KOPT-K1 (cell line): ENCODE measurements at regions not wholly inside any gene's neighbourhood (a gene's known extent, or its start where the extent isn't known, plus 50 kb on each side); places are given as distances from the start of the nearest gene placed in this dataset.
"Not testable (repeated sequence)": the region's sequence is repeated elsewhere in the genome, so short reads cannot be mapped to it uniquely, and the experiment has no call there.

Source experiments
- H3K27ac ChIP-seq: fragments of 200-600 bp; sonication (generic); 2 replicates; pipeline ENCODE4 v1.5.1; 2016; ENCODE audit warnings: antibody characterized with exemption, mild to moderate bottlenecking, low read depth, low read length; ENCODE audit not compliant: poor library complexity, severe bottlenecking
- H3K36me3 ChIP-seq: fragments of 200-600 bp; sonication (generic); 2 replicates; pipeline ENCODE4 v1.5.1; 2017; ENCODE audit warnings: antibody characterized with exemption, mild to moderate bottlenecking, low read length, moderate library complexity; ENCODE audit not compliant: insufficient read depth
- H3K9me3 ChIP-seq: fragments of 200-600 bp; sonication (generic); 2 replicates; pipeline ENCODE4 v1.5.1; 2017; ENCODE audit warnings: antibody characterized with exemption, low read length, mild to moderate bottlenecking; ENCODE audit not compliant: insufficient read depth, poor library complexity, severe bottlenecking

GRCh38 chr1:188700116-188700515 lies 1777.5 kb downstream of the BRINP3 start:
- H3K9me3 ChIP-seq: no peaks in the 10 kb centered on the region
- no peak overlapping the region for H3K27ac ChIP-seq
- H3K36me3 ChIP-seq: no peaks in the 10 kb centered on the region

DNA sequence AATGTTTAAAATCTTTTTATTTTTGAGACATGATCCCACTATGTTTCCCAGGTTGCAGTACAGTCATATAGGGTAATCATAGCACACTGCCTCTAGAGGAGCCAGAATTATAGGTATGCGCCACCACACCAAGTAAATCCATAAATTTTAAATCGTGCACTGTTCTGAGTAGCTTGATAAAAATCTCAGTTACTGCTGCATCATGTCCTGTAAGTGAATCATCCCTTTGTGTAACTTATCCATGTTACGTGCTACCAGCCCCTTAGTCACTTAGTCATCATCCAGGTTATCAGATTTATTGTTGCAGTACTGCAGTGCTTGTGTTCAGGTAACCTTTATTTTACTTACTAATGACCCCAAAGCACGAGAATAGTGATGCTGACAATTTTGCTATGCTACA lies 1770.9 kb downstream of the BRINP3 start:
- Histone ChIP-seq H3K9me3 (no peaks in the 10 kb centered on the region), H3K36me3 (no peaks in the 10 kb centered on the region), H3K27ac (no peak overlapping the region)

- H3K36me3 ChIP-seq: no peaks in the 10 kb centered on the region
- H3K27ac ChIP-seq: no peak overlapping the region
- no peaks in the 10 kb centered on the region for H3K9me3 ChIP-seq
These were observed 1768.7 kb downstream of the BRINP3 start for GRCh38 chr1:188708795-188709535.

GRCh38 chr1:188715566-188715965 lies 1762.1 kb downstream of the BRINP3 start:
- Histone ChIP-seq H3K27ac (no peak overlapping the region), H3K9me3 (no peaks in the 10 kb centered on the region), H3K36me3 (no peaks in the 10 kb centered on the region)

- Histone ChIP-seq H3K9me3 (no peaks in the 10 kb centered on the region), H3K36me3 (no peaks in the 10 kb centered on the region), H3K27ac (no peak overlapping the region)
These were observed 1757.9 kb downstream of the BRINP3 start for GRCh38 chr1:188719735-188720134.

DNA sequence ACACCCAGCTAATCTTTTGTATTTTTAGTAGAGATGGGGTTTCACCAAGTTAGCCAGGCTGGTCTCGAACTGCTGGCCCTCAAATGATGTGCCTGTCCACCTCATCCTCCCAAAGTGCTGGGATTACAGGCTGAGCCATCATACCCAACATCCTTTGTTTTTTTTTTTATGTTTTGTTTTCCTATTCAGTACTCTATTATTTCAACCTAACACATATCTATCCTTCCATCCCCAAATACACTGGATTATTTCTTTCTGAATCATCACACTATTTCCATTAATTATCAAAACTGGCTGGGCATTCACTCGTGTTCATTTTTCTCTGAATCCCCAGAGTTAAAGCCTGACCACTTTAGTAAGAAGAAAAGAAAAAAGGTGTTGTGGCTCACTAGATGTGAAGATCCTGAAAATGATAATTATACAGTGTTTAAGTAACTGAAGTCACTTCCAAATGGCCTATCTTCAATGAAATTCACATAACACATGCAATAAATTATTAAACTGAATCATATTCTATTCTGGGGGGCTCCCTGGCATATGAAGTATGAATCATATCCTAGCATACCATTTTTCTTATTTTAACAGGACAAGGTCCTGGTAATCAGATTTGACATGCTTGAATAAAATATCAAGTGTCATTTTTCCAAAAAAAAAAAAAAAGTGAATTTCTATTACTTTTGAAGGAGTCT lies 1754.2 kb downstream of the BRINP3 start:
- Histone ChIP-seq H3K36me3 (no peaks in the 10 kb centered on the region), H3K9me3 (no peaks in the 10 kb centered on the region), H3K27ac (no peak overlapping the region)

DNA sequence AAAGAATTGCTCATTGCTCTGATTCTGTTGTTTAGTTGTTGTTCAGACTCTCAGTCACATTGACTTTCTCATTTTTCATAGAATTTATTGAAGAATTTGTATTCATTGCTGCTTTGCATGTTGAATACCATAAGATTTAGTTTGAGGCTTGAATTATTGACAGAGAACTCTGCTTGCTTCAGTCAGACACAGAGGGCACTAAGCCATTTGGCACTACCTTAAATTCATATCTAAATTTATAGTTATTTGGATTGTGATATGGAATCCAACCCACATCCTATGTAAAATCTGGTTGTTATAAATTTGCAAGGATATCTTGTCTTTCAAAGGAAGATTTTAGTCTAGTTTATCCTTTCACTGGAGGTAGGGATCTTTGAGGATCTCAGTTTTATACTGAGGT lies 1748.6 kb downstream of the BRINP3 start:
- H3K9me3 ChIP-seq: no peaks in the 10 kb centered on the region
- no peak overlapping the region for H3K27ac ChIP-seq
- no peaks in the 10 kb centered on the region for H3K36me3 ChIP-seq

DNA sequence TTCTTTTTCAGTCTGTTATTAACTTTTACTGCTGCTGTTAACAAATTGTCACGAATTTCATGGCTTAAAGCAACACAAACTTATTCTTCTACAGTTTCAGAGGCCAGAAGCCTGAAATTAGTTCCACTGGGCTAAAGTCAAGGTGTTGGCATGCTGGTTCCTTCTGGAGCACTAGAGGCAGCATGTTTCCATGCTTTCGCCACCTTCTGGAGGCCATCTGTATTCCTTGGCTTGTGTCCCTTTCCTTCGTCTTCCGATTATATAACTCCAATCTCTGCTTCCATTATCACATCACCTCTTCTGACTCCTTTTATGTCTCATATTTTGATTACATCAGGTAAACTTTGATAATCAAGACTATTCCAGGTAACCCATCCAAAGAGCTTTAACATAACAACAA lies 1742.1 kb downstream of the BRINP3 start:
- H3K36me3 ChIP-seq: no peaks in the 10 kb centered on the region
- H3K27ac ChIP-seq: no peak overlapping the region
- H3K9me3 ChIP-seq: no peaks in the 10 kb centered on the region

DNA sequence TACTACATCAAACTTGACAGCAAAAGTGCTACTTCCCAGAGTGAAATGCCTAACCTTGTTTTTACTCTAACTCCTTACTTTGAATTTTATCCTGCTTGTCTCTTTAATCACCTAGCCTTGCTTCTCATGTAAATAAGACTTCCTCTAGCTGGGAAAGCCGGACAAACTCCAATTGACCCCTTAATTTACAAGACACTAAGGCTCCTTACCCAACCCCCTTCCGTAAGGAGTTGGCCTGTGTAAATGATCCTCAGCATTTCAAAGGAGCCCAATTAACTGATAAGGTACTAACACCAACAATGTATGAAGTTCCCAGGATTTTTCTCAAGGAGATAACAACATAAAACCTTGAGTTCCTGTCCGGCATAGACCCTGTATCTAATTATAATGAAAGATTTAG lies 1728.4 kb downstream of the BRINP3 start:
- not testable (repeated sequence) for H3K9me3 ChIP-seq, H3K27ac ChIP-seq, H3K36me3 ChIP-seq

DNA sequence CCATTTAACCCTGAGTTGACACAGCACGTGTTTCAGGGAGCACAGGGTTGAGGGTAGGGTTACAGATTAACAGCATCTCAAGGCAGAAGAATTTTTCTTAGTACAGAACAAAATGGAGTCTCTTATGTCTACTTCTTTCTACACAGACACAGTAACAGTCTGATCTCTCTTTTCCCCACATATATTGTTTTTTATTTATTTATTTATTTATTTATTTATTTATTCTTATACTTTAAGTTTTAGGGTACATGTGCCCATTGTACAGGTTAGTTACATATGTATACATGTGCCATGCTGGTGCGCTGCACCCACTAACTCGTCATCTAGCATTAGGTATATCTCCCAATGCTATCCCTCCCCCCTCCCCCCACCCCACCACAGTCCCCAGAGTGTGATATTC lies 1725.6 kb downstream of the BRINP3 start:
- H3K27ac ChIP-seq, H3K36me3 ChIP-seq: not testable (repeated sequence)

DNA sequence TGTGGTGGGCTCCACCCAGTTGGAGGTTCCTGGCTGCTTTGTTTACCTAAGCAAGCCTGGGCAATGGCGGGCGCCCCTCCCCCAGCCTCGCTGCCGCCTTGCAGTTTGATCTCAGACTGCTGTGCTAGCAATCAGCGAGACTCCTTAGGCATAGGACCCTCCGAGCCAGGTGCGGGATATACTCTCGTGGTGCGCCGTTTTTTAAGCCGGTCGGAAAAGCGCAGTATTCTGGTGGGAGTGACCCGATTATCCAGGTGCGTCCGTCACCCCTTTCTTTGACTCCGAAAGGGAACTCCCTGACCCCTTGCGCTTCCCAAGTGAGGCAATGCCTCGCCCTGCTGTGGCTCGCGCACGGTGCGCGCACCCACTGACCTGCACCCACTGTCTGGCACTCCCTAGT lies 1719.9 kb downstream of the BRINP3 start:
- H3K27ac ChIP-seq, H3K9me3 ChIP-seq, H3K36me3 ChIP-seq: not testable (repeated sequence)

More for the DNA sequence above, 1725.6 kb downstream of the BRINP3 start:
- not testable (repeated sequence) for H3K9me3 ChIP-seq

- Histone ChIP-seq H3K9me3 (no peaks in the 10 kb centered on the region), H3K36me3 (no peaks in the 10 kb centered on the region), H3K27ac (no peak overlapping the region)
These were observed 1716.4 kb downstream of the BRINP3 start for GRCh38 chr1:188761226-188761625.

DNA sequence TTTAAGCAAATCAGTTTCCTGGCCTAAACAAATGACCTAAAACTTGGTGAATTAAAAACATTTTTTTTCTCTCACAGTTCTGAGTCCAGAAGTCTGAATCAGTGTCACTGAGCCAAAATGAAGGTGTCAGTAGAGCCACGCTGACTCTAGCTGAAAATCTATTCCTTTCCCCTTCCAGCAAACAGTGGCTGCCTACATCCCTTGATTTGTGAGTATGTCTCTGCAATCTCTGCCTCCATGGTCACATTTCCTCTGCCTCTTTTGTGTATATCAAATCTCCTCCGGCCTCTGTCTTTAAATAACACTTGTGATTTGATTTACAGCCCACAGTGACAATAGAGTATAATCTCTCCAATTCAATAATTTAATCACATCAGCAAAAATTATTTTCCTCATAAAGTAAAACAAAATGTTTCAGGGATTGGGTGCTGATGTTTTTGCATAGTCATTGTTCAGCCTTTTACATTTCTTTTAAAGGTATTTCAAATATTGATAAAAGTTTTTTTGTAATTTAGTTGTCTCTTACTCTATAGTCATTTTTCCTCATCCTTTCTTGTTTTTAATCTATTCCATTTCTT lies 1715.4 kb downstream of the BRINP3 start:
- no peaks in the 10 kb centered on the region for H3K36me3 ChIP-seq
- no peak overlapping the region for H3K27ac ChIP-seq
- no peaks in the 10 kb centered on the region for H3K9me3 ChIP-seq

- Histone ChIP-seq H3K9me3 (no peaks in the 10 kb centered on the region), H3K27ac (no peak overlapping the region), H3K36me3 (no peaks in the 10 kb centered on the region)
These were observed 1714.1 kb downstream of the BRINP3 start for GRCh38 chr1:188763541-188763940.

DNA sequence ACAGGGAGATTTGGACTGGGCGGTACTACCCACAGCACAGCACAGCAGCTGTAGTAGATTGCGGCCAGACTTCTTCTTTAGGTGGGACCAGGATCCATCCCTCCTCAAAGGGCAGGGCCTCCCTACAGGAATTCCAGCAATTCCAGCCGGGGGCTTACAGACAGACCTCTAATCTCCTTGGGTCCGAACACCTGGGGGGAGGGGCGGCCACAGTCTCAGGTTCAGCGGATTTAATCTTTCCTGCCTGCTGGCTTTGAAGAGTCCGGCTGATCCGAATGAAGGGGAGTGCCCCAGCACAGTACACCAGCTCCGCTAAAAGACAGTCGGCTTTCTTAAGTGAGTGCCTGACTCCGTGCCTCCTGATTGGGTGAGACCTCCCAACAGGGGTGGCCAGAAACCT lies 1708.5 kb downstream of the BRINP3 start:
- Histone ChIP-seq H3K9me3 (no peaks in the 10 kb centered on the region), H3K36me3 (no peaks in the 10 kb centered on the region), H3K27ac (no peak overlapping the region)

- no peak overlapping the region for H3K27ac ChIP-seq
- H3K36me3 ChIP-seq: no peaks in the 10 kb centered on the region
- no peaks in the 10 kb centered on the region for H3K9me3 ChIP-seq
These were observed 1707.7 kb downstream of the BRINP3 start for GRCh38 chr1:188769936-188770335.
